GM21737 (cell line): ENCODE measurements at regions not wholly inside any gene's neighbourhood (a gene's known extent, or its start where the extent isn't known, plus 50 kb on each side); places are given as distances from the start of the nearest gene placed in this dataset.
"Not testable (repeated sequence)": the region's sequence is repeated elsewhere in the genome, so short reads cannot be mapped to it uniquely, and the experiment has no call there.

Source experiments
- ATAC-seq: cut with Tn5 transposase; IDR thresholded peaks from one replicate; pipeline ENCODE4 v1.9.1; 2021; ENCODE audit warnings: mild to moderate bottlenecking, moderate library complexity; ENCODE audit not compliant: unreplicated experiment

GRCh38 chr15:44904651-44905340 is 51.7 kb upstream of the TERB2 start:
- not testable (repeated sequence) for ATAC-seq
